ENCODE measurements at regions not wholly inside any gene's neighbourhood (a gene's known extent, or its start where the extent isn't known, plus 50 kb on each side); places are given as distances from the start of the nearest gene placed in this dataset.

- no peak for DNase-seq (ENCODE audit: extremely low read depth, low read depth)
- no peak for TF ChIP-seq CTCF (IDR thresholded peaks at IDR 0.05; ENCODE audit: low read depth, low read length)
Measured at GRCh38 chr14:101506211-101506925, 54.9 kb upstream of the DIO3 start.

DNA sequence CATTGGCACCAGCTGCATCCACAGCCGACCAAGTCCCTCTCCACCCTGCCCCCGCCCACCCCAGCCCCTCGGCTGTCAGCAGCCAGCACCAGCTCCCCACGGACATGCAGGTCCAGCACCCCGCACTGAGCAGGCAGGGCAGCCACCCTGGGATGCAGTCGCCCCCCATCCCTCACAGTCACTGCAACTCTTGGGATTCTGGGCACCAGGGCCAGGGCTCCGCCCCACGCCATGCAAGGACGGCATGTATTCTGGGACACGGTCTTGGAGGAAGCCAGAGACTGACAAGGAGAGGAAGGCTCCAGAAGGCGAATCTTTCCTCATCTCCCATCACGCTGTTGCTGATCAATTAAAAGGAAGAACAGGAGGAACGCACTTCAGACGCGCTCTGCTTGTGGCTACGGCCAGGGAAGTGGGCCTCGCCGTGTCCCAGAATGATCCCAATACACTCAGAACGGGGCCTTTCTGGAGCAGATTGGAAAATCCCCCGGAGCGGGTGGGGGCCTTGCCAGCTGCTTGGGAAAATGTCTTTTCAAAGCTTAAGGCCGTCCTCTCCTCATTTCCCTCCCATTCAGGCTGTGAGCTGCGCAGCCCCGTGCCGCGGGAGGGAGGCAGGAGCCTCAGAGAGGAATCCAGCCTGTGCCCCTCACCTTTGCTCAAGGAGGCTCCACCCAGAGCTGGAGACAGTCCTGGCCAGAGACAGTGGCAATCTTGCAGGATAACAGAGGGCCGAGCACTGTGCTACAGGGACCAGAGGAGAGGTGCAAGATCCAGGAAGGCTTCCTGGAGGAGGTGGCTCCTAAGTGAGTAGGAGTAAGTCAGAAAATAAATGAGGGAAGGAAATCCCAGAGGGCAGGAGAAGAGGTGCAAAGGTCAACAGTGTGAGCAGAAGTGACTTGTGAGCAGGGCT, 54.1 kb upstream of the DIO3 start:
- no peak for TF ChIP-seq CTCF (IDR thresholded peaks at IDR 0.05; ENCODE audit: low read depth, low read length)
- DNase-seq (ENCODE audit: extremely low read depth, low read depth) = no peak

DNA sequence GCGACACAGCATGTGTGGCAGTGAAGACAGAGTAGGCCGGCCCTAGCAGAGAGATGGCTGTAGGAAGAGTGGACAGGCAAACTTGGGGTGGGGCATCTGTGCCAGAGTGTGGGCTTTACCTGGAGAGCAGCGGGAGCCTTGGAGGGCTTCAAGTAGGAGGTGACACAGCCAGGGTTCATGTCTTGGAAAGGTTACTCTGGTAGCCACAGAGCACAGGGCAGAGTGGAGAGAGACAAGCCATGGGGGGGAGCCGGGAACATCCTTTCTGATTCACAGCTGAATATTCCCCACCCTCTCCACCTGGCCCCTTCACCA, 53.5 kb upstream of the DIO3 start:
- TF ChIP-seq CTCF (IDR thresholded peaks at IDR 0.05; ENCODE audit: low read depth, low read length) = no peak
- DNase-seq (ENCODE audit: extremely low read depth, low read depth) = no peak

DNA sequence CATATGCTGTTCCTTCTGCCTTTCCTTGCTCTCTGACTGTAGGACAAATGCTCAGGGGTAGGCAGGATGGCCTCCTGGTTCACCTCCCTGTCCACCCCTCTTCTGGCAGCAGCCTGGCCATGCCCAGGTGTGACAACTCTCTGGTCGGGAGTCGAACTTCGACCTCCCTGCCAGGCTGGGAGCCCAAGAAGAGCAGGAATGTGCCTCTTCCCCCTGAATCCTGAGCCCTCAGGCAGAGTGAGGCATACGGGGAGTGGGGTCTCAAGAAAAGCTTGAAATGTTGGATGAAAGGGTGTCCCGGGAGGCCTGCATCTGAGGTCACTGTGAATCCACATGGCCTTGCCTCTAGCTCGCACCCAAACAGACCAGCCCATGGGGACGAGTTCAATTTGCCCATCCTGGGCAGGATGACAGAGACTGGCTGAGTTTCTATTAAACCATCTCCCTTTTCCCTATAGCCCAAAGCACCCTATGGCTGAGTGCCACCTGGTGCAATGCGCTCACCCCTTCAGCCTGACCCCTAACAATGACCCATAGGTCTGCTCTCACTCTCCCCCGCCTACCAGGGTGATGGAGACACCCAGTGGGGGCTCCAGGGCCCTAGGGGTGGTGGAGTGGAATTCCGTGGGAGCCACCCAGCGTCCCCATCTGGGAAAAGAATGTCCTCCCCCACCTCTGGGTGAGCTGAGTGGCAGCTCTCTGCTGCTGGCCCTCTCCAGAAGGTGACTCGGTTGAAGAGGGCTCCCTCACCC, 52.9 kb upstream of the DIO3 start:
- no peak for TF ChIP-seq CTCF (IDR thresholded peaks at IDR 0.05; ENCODE audit: low read depth, low read length)
- no peak for DNase-seq (ENCODE audit: extremely low read depth, low read depth)

- no peak for TF ChIP-seq CTCF (IDR thresholded peaks at IDR 0.05; ENCODE audit: low read depth, low read length)
- no peak for DNase-seq (ENCODE audit: extremely low read depth, low read depth)
Measured at GRCh38 chr14:101508948-101509729, 52.2 kb upstream of the DIO3 start.

GRCh38 chr14:101509730-101510371, 51.4 kb upstream of the DIO3 start:
- TF ChIP-seq CTCF (IDR thresholded peaks at IDR 0.05; ENCODE audit: low read depth, low read length) = no peak
- DNase-seq (ENCODE audit: extremely low read depth, low read depth) = no peak

All from AG09319 (cell line).